ENCODE measurements at regions not wholly inside any gene's neighbourhood (a gene's known extent, or its start where the extent isn't known, plus 50 kb on each side); places are given as distances from the start of the nearest gene placed in this dataset.

- H4K20me1 ChIP-seq (ENCODE audit: insufficient read depth, low read depth, low read length), result no peaks in the 10 kb centered on the region
Measured at GRCh38 chr21:22885079-22885478, 1886.9 kb downstream of the NCAM2 start.

GRCh38 chr21:22885614-22886013 lies 1887.4 kb downstream of the NCAM2 start:
- H4K20me1 ChIP-seq (ENCODE audit: insufficient read depth, low read depth, low read length), result no peaks in the 10 kb centered on the region
- H3K27ac ChIP-seq (ENCODE audit: low read length), result no peak overlapping the region
- H3K36me3 ChIP-seq (ENCODE audit: insufficient read depth, low read length), result no peaks in the 10 kb centered on the region
- H3K4me2 ChIP-seq (ENCODE audit: low read depth, low read length, poor library complexity, severe bottlenecking), result no peak overlapping the region
- no peak overlapping the region for H3K4me3 ChIP-seq (ENCODE audit: low read length)
- H3K4me1 ChIP-seq (ENCODE audit: low read length), result no peaks in the 10 kb centered on the region
- H3K9me2 ChIP-seq (replicated peaks; ENCODE audit: insufficient read depth, low read length), result no peaks in the 10 kb centered on the region
- H3K9ac ChIP-seq (ENCODE audit: low read length), result no peak overlapping the region
- DNase-seq, result no peak
- no peaks in the 10 kb centered on the region for H3K79me2 ChIP-seq (ENCODE audit: low read length)
- no peaks in the 10 kb centered on the region for H3K27me3 ChIP-seq (ENCODE audit: low read length)
- H2AFZ ChIP-seq (ENCODE audit: low read length), result no peak overlapping the region
- peaks cover 48% of the 10 kb centered on the region for H3K9me3 ChIP-seq (ENCODE audit: low read length)

More at GRCh38 chr21:22885079-22885478, 1886.9 kb downstream of the NCAM2 start:
- no peaks in the 10 kb centered on the region for H3K27me3 ChIP-seq (ENCODE audit: low read length)
- no peaks in the 10 kb centered on the region for H3K9me2 ChIP-seq (replicated peaks; ENCODE audit: insufficient read depth, low read length)
- no peaks in the 10 kb centered on the region for H3K4me1 ChIP-seq (ENCODE audit: low read length)
- no peak overlapping the region for H3K4me3 ChIP-seq (ENCODE audit: low read length)
- H3K27ac ChIP-seq (ENCODE audit: low read length), result no peak overlapping the region
- H3K4me2 ChIP-seq (ENCODE audit: low read depth, low read length, poor library complexity, severe bottlenecking), result no peak overlapping the region
- H3K9ac ChIP-seq (ENCODE audit: low read length), result no peak overlapping the region
- no peaks in the 10 kb centered on the region for H3K79me2 ChIP-seq (ENCODE audit: low read length)
- no peak overlapping the region for H2AFZ ChIP-seq (ENCODE audit: low read length)
- no peak for DNase-seq
- H3K9me3 ChIP-seq (ENCODE audit: low read length), result peaks cover 47% of the 10 kb centered on the region
- H3K36me3 ChIP-seq (ENCODE audit: insufficient read depth, low read length), result no peaks in the 10 kb centered on the region

DNA sequence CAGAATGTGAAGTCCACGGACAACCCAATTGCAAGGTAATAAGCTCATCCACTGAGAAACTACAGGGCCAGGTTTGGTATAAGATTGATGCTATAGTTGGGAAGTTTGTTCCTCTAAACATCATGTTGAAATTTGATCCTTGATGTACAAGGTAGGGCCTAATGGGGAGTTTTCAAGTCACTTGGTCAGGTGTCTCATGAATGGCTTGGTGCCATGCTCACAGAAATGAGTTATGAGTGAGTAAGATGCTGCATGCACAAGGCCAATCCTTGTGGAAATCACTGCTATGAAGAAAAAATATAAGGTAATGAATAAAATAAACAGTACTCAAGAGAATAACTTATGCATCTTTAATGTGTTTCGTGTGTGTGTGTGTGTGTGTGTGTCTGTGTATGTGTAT lies 1891.2 kb downstream of the NCAM2 start:
- no peak for DNase-seq
- no peaks in the 10 kb centered on the region for H3K36me3 ChIP-seq (ENCODE audit: insufficient read depth, low read length)
- no peak overlapping the region for H3K4me2 ChIP-seq (ENCODE audit: low read depth, low read length, poor library complexity, severe bottlenecking)
- no peaks in the 10 kb centered on the region for H3K4me1 ChIP-seq (ENCODE audit: low read length)
- H3K9ac ChIP-seq (ENCODE audit: low read length), result no peak overlapping the region
- no peaks in the 10 kb centered on the region for H3K9me2 ChIP-seq (replicated peaks; ENCODE audit: insufficient read depth, low read length)
- H4K20me1 ChIP-seq (ENCODE audit: insufficient read depth, low read depth, low read length), result no peaks in the 10 kb centered on the region
- H2AFZ ChIP-seq (ENCODE audit: low read length), result no peak overlapping the region
- peaks cover 54% of the 10 kb centered on the region for H3K9me3 ChIP-seq (ENCODE audit: low read length)
- no peaks in the 10 kb centered on the region for H3K27me3 ChIP-seq (ENCODE audit: low read length)
- H3K4me3 ChIP-seq (ENCODE audit: low read length), result no peak overlapping the region
- H3K27ac ChIP-seq (ENCODE audit: low read length), result no peak overlapping the region
- no peaks in the 10 kb centered on the region for H3K79me2 ChIP-seq (ENCODE audit: low read length)

DNA sequence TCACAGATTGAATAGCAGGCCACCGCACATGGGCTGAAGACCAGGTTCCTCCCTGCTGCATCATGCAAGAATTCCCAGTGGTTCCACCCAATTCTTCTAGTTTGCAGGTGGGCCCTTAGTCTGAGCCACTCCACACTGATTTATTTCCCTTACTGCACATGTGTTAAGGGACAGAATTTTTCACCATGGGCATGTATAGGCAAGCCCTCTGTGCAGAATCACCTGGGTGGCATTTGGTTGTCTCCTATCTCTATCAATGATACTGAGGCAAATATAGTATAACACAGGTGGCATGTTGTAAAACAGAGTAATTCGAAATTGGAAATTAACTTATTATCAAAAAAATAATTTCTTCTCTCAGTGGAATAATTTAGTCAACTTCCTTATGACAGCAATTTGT lies 1892.4 kb downstream of the NCAM2 start:
- peaks cover 49% of the 10 kb centered on the region for H3K9me3 ChIP-seq (ENCODE audit: low read length)
- no peaks in the 10 kb centered on the region for H3K79me2 ChIP-seq (ENCODE audit: low read length)
- no peaks in the 10 kb centered on the region for H3K4me1 ChIP-seq (ENCODE audit: low read length)
- H3K4me2 ChIP-seq (ENCODE audit: low read depth, low read length, poor library complexity, severe bottlenecking), result no peak overlapping the region
- no peak overlapping the region for H3K4me3 ChIP-seq (ENCODE audit: low read length)
- no peak overlapping the region for H2AFZ ChIP-seq (ENCODE audit: low read length)
- no peak for DNase-seq
- H3K27ac ChIP-seq (ENCODE audit: low read length), result no peak overlapping the region
- no peak overlapping the region for H3K9ac ChIP-seq (ENCODE audit: low read length)
- no peaks in the 10 kb centered on the region for H3K9me2 ChIP-seq (replicated peaks; ENCODE audit: insufficient read depth, low read length)
- no peaks in the 10 kb centered on the region for H4K20me1 ChIP-seq (ENCODE audit: insufficient read depth, low read depth, low read length)
- H3K27me3 ChIP-seq (ENCODE audit: low read length), result no peaks in the 10 kb centered on the region
- no peaks in the 10 kb centered on the region for H3K36me3 ChIP-seq (ENCODE audit: insufficient read depth, low read length)

GRCh38 chr21:22892028-22892427 lies 1893.8 kb downstream of the NCAM2 start:
- no peak overlapping the region for H3K9ac ChIP-seq (ENCODE audit: low read length)
- H3K27me3 ChIP-seq (ENCODE audit: low read length), result no peaks in the 10 kb centered on the region
- no peaks in the 10 kb centered on the region for H4K20me1 ChIP-seq (ENCODE audit: insufficient read depth, low read depth, low read length)
- no peaks in the 10 kb centered on the region for H3K79me2 ChIP-seq (ENCODE audit: low read length)
- no peaks in the 10 kb centered on the region for H3K9me2 ChIP-seq (replicated peaks; ENCODE audit: insufficient read depth, low read length)
- H3K4me2 ChIP-seq (ENCODE audit: low read depth, low read length, poor library complexity, severe bottlenecking), result no peak overlapping the region
- DNase-seq, result no peak
- no peak overlapping the region for H3K27ac ChIP-seq (ENCODE audit: low read length)
- no peak overlapping the region for H2AFZ ChIP-seq (ENCODE audit: low read length)
- H3K4me1 ChIP-seq (ENCODE audit: low read length), result no peaks in the 10 kb centered on the region
- no peak overlapping the region for H3K4me3 ChIP-seq (ENCODE audit: low read length)
- no peaks in the 10 kb centered on the region for H3K36me3 ChIP-seq (ENCODE audit: insufficient read depth, low read length)
- peaks cover 42% of the 10 kb centered on the region for H3K9me3 ChIP-seq (ENCODE audit: low read length)

- no peaks in the 10 kb centered on the region for H3K27me3 ChIP-seq (ENCODE audit: low read length)
- no peak overlapping the region for H3K4me3 ChIP-seq (ENCODE audit: low read length)
- no peak overlapping the region for H3K27ac ChIP-seq (ENCODE audit: low read length)
- no peaks in the 10 kb centered on the region for H3K36me3 ChIP-seq (ENCODE audit: insufficient read depth, low read length)
- H3K9ac ChIP-seq (ENCODE audit: low read length), result no peak overlapping the region
- no peaks in the 10 kb centered on the region for H4K20me1 ChIP-seq (ENCODE audit: insufficient read depth, low read depth, low read length)
- H2AFZ ChIP-seq (ENCODE audit: low read length), result no peak overlapping the region
- no peak for DNase-seq
- no peaks in the 10 kb centered on the region for H3K4me1 ChIP-seq (ENCODE audit: low read length)
- no peaks in the 10 kb centered on the region for H3K79me2 ChIP-seq (ENCODE audit: low read length)
- H3K9me2 ChIP-seq (replicated peaks; ENCODE audit: insufficient read depth, low read length), result no peaks in the 10 kb centered on the region
- H3K9me3 ChIP-seq (ENCODE audit: low read length), result peaks cover 40% of the 10 kb centered on the region
- no peak overlapping the region for H3K4me2 ChIP-seq (ENCODE audit: low read depth, low read length, poor library complexity, severe bottlenecking)
Measured at GRCh38 chr21:22892740-22893139, 1894.5 kb downstream of the NCAM2 start.

DNA sequence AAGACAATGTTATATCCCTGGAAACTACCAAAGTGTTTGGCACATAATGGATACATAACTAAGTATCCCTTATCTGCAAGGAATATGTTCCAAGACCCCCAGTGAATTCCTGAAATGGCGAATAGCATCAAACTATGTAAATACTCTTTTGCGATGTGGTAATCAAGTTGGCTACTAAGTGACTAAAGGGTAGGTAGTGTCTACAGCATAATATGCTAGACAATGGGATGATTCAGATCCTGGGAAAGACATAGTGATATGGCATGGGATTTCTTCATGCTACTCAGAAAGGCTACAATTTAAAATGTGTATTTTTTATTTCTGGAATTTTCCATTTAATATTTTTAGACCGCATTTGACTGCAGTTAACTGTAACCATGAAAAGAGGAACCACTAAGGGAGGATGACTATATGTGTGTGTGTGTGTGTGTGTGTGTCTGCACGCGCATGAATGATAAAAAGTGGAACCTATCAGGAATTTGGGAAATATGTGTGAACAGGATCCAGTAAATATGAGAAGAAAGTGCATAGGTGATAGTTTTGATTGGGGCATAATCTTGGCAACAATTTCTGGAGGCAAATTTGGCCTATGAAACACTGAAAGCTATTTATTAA lies 1899.9 kb downstream of the NCAM2 start:
- no peaks in the 10 kb centered on the region for H3K9me2 ChIP-seq (replicated peaks; ENCODE audit: insufficient read depth, low read length)
- no peak overlapping the region for H3K27ac ChIP-seq (ENCODE audit: low read length)
- H3K4me1 ChIP-seq (ENCODE audit: low read length), result no peaks in the 10 kb centered on the region
- peaks cover 29% of the 10 kb centered on the region for H3K9me3 ChIP-seq (ENCODE audit: low read length)
- H3K9ac ChIP-seq (ENCODE audit: low read length), result no peak overlapping the region
- DNase-seq, result no peak
- H4K20me1 ChIP-seq (ENCODE audit: insufficient read depth, low read depth, low read length), result no peaks in the 10 kb centered on the region
- H3K36me3 ChIP-seq (ENCODE audit: insufficient read depth, low read length), result no peaks in the 10 kb centered on the region
- H3K4me3 ChIP-seq (ENCODE audit: low read length), result no peak overlapping the region
- H2AFZ ChIP-seq (ENCODE audit: low read length), result no peak overlapping the region
- no peaks in the 10 kb centered on the region for H3K27me3 ChIP-seq (ENCODE audit: low read length)
- no peaks in the 10 kb centered on the region for H3K79me2 ChIP-seq (ENCODE audit: low read length)
- no peak overlapping the region for H3K4me2 ChIP-seq (ENCODE audit: low read depth, low read length, poor library complexity, severe bottlenecking)

DNA sequence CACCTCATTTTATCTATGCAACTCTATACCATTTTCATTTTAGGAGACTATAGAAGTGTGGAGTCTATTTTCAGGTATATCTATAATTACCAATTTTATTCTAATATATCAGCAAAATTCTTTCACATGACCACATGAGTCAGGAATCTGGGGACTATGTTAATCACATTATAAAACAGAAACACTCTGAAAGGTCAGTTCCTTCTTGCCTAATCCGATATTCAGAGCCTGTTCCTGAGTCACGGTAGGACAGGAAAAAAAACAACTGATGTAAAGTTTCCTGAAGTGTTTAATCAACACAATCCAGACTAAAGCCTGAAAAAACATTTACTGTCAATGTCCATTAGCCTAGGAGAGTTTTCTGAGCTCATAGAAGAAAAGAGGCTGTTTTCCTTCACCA lies 1902.3 kb downstream of the NCAM2 start:
- no peaks in the 10 kb centered on the region for H3K36me3 ChIP-seq (ENCODE audit: insufficient read depth, low read length)
- H2AFZ ChIP-seq (ENCODE audit: low read length), result no peak overlapping the region
- no peaks in the 10 kb centered on the region for H3K79me2 ChIP-seq (ENCODE audit: low read length)
- no peak overlapping the region for H3K27ac ChIP-seq (ENCODE audit: low read length)
- H3K4me1 ChIP-seq (ENCODE audit: low read length), result no peaks in the 10 kb centered on the region
- H3K4me3 ChIP-seq (ENCODE audit: low read length), result no peak overlapping the region
- no peaks in the 10 kb centered on the region for H4K20me1 ChIP-seq (ENCODE audit: insufficient read depth, low read depth, low read length)
- no peak overlapping the region for H3K4me2 ChIP-seq (ENCODE audit: low read depth, low read length, poor library complexity, severe bottlenecking)
- no peaks in the 10 kb centered on the region for H3K9me2 ChIP-seq (replicated peaks; ENCODE audit: insufficient read depth, low read length)
- no peak overlapping the region for H3K9ac ChIP-seq (ENCODE audit: low read length)
- DNase-seq, result no peak
- peaks cover 24% of the 10 kb centered on the region for H3K9me3 ChIP-seq (ENCODE audit: low read length)
- no peaks in the 10 kb centered on the region for H3K27me3 ChIP-seq (ENCODE audit: low read length)

- H3K9me2 ChIP-seq (replicated peaks; ENCODE audit: insufficient read depth, low read length), result no peaks in the 10 kb centered on the region
- H3K36me3 ChIP-seq (ENCODE audit: insufficient read depth, low read length), result no peaks in the 10 kb centered on the region
- no peaks in the 10 kb centered on the region for H3K79me2 ChIP-seq (ENCODE audit: low read length)
- H4K20me1 ChIP-seq (ENCODE audit: insufficient read depth, low read depth, low read length), result no peaks in the 10 kb centered on the region
- H3K4me2 ChIP-seq (ENCODE audit: low read depth, low read length, poor library complexity, severe bottlenecking), result no peak overlapping the region
- no peak overlapping the region for H2AFZ ChIP-seq (ENCODE audit: low read length)
- H3K9me3 ChIP-seq (ENCODE audit: low read length), result peaks cover 22% of the 10 kb centered on the region
- DNase-seq, result no peak
- H3K27me3 ChIP-seq (ENCODE audit: low read length), result no peaks in the 10 kb centered on the region
- no peak overlapping the region for H3K27ac ChIP-seq (ENCODE audit: low read length)
- H3K4me1 ChIP-seq (ENCODE audit: low read length), result no peaks in the 10 kb centered on the region
- H3K4me3 ChIP-seq (ENCODE audit: low read length), result no peak overlapping the region
- no peak overlapping the region for H3K9ac ChIP-seq (ENCODE audit: low read length)
Measured at GRCh38 chr21:22903851-22904250, 1905.6 kb downstream of the NCAM2 start.

Data from Karpas-422 (cell line).